OCI-LY7 (cell line): ENCODE measurements at regions not wholly inside any gene's neighbourhood (a gene's known extent, or its start where the extent isn't known, plus 50 kb on each side); places are given as distances from the start of the nearest gene placed in this dataset.

ENCODE experiments used
- CTCF ChIP-seq: fragments of 200-600 bp; sonication (generic); conservative IDR thresholded peaks from 2 replicates; pipeline ENCODE4 v1.5.1; 2014; ENCODE audit warnings: mild to moderate bottlenecking, antibody characterized with exemption, low read length, moderate library complexity, mixed read lengths
- EZH2phosphoT487 ChIP-seq: fragments of 200-600 bp; sonication (generic); IDR thresholded peaks from 2 replicates; pipeline ENCODE4 v1.6.1; 2018; ENCODE audit warnings: low read depth, borderline replicate concordance, mild to moderate bottlenecking, mixed run types, antibody characterized with exemption, low read length, moderate library complexity, mixed read lengths

GRCh38 chr7:155862123-155862892 is 50.0 kb upstream of the SHH start:
- TF ChIP-seq CTCF (peak; percentile 54), EZH2phosphoT487 (no peak)
